ENCODE measurements at regions not wholly inside any gene's neighbourhood (a gene's known extent, or its start where the extent isn't known, plus 50 kb on each side); places are given as distances from the start of the nearest gene placed in this dataset.

GRCh38 chr21:38712071-38712470 is 93.7 kb upstream of the ETS2 start:
- peak; percentile 22 to 85 (median 48) for DNase-seq

- DNase-seq: no peak
Observed at GRCh38 chr21:38712664-38713063, 93.1 kb upstream of the ETS2 start.

GRCh38 chr21:38714039-38714817 is 91.5 kb upstream of the ETS2 start:
- no peak for DNase-seq

- no peak for DNase-seq
Observed at GRCh38 chr21:38714999-38715398, 90.7 kb upstream of the ETS2 start.

GRCh38 chr21:38716088-38716487 is 89.6 kb upstream of the ETS2 start:
- DNase-seq: no peak

GRCh38 chr21:38716942-38717341 is 88.8 kb upstream of the ETS2 start:
- DNase-seq: no peak

GRCh38 chr21:38718481-38718880 is 87.2 kb upstream of the ETS2 start:
- DNase-seq: no peak

- DNase-seq: no peak
Observed at GRCh38 chr21:38720074-38720473, 85.7 kb upstream of the ETS2 start.

- no peak for DNase-seq
Observed at GRCh38 chr21:38721055-38721454, 84.7 kb upstream of the ETS2 start.

GRCh38 chr21:38721958-38722357 is 83.8 kb upstream of the ETS2 start:
- DNase-seq: no peak

- DNase-seq: no peak
Observed at GRCh38 chr21:38725196-38726157, 80.3 kb upstream of the ETS2 start.

GRCh38 chr21:38726482-38726881 is 79.2 kb upstream of the ETS2 start:
- DNase-seq: no peak

GRCh38 chr21:38729291-38729690 is 76.4 kb upstream of the ETS2 start:
- DNase-seq: no peak

- DNase-seq: no peak
Observed at GRCh38 chr21:38729754-38730379, 75.9 kb upstream of the ETS2 start.

GRCh38 chr21:38733972-38734546 is 71.7 kb upstream of the ETS2 start:
- peak; percentile 77 to 94 (median 84) for DNase-seq

- no peak for DNase-seq
Observed at GRCh38 chr21:38734646-38735365, 70.9 kb upstream of the ETS2 start.

GRCh38 chr21:38735626-38736206 is 70.0 kb upstream of the ETS2 start:
- no peak for DNase-seq

- DNase-seq: peak in 1 of 3 experiments; percentile 18
Observed at GRCh38 chr21:38740090-38740489, 65.6 kb upstream of the ETS2 start.

- DNase-seq: no peak
Observed at GRCh38 chr21:38741092-38741949, 64.4 kb upstream of the ETS2 start.

GRCh38 chr21:38741950-38742256 is 63.8 kb upstream of the ETS2 start:
- DNase-seq: no peak
